Glomerular visceral epithelial cell (primary cell): ENCODE measurements at regions not wholly inside any gene's neighbourhood (a gene's known extent, or its start where the extent isn't known, plus 50 kb on each side); places are given as distances from the start of the nearest gene placed in this dataset.
"Not testable (repeated sequence)": the region's sequence is repeated elsewhere in the genome, so short reads cannot be mapped to it uniquely, and the experiment has no call there.

ENCODE experiments used
- DNase-seq: peaks from one replicate; pipeline ENCODE4 v3.0.0-alpha.2; 2016; ENCODE audit errors: extremely low spot score

DNA sequence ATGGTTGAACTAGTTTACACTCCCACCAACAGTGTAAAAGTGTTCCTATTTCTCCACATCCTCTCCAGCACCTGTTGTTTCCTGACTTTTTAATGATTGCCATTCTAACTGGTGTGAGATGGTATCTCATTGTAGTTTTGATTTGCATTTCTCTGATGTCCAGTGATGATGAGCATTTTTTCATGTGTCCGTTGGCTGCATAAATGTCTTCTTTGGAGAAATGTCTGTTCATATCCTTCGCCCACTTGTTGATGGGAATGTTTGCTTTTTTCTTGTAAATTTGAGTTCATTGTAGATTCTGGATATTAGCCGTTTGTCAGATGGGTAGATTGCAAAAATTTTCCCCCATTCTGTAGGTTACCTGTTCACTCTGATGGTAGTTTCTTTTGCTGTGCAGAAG is 155.0 kb upstream of the CNKSR2 start:
- not testable (repeated sequence) for DNase-seq

DNA sequence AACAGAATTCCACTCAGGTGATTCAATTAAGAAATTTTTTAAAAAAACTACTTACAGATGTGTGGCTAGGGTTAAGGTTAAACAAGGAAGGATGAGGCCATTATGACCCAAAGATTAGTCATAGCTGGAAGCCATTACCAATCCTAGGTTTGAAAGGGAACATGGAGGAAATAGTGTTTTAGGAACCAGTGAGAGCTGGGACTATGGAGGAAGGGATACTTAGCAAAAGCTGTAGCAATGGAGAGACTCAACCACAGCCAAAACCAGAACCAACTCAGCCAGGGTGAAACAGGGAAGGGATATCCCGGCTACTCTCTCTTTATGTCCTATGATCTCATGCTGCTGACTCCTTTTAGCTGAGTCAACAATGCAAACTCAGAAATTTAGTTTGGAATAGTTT is 148.6 kb upstream of the CNKSR2 start:
- DNase-seq = no peak

- not testable (repeated sequence) for DNase-seq
Measured at GRCh38 chrX:21228974-21229373, 145.2 kb upstream of the CNKSR2 start.

- DNase-seq = no peak
Measured at GRCh38 chrX:21255032-21255618, 119.1 kb upstream of the CNKSR2 start.

DNA sequence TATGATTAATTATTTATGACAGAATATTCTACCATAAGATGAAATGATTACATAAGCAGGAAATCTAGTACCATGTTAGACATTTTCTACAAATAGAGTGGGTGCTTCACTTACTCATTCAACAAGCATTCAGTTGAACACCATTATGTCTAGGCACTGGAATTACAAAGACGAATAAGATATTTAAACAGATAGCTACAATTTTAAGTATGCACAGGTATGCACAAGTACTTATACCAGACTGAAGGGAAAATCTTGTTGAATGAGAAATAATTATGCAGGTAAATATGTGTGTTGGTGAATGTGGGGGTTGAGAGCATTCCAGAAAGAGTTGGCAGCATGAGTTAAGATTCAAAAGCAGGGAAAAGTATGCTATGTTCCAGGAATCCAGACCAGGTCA is 107.3 kb upstream of the CNKSR2 start:
- DNase-seq = no peak

- no peak for DNase-seq
Measured at GRCh38 chrX:21276736-21277433, 97.3 kb upstream of the CNKSR2 start.

DNA sequence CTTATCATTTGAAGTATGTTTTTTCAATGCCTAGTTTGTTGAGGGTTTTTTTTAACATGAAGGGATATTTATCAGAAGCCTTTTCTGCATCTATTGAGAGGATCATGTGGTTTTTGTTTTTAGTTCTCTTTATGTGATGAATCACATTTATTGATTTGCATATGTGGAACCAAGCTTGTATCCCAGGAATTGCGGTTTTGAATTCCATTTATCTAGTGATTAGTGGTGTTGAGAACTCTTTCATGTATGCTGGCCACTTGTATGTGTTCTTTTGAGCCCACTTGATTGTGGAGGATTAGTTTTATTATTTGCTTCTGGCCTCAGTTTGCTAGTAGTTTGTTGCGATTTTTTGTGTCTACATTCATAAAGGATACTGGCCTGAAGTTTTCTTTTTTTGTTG is 85.0 kb upstream of the CNKSR2 start:
- no peak for DNase-seq

DNA sequence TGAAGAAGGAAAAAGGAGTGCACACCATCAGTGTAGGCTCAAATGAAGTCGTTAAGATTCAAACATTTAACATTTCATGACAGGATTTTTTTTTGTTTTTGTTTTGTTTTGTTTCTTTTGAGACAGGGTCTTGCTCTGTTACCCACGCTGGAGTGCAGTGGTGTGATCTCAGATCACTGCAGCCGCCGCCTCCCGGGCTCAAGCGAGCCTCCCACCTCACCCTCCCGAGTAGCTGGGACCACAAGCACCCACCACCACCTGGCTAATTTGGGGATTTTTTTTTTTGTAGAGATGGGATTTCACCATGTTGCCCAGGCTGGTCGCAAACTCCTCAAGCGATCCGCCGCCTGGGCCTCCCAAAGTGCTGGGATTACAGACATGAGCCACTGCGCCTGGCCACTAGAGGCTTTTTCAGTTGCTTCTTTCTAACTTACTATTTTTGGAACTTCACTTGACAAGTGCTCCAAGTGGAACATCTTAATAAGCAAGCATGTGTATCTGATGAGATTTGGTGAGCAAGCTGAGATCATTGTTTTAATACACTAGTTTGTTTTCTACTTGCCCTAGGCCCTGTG is 78.9 kb upstream of the CNKSR2 start:
- DNase-seq = no peak

- DNase-seq = no peak
Measured at GRCh38 chrX:21305799-21306336, 68.3 kb upstream of the CNKSR2 start.

DNA sequence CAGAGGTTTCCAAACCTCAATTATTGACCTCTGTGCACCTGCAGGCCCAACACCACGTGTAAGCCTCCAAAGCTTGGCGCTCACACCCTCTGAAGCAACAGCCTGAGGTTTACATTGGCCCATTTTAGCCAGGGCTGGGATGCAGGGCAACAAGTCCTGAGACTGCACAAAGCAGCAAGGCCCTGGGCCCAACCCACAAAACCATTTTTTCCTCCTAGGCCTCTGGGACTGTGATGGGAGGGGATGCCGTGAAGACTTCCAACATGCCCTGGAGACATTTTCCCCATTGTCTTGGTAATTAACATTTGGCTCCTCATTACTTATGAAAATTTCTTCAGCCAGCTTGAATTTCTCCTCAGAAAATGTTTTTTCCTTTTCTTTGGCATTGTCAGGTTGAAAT is 54.9 kb upstream of the CNKSR2 start:
- no peak for DNase-seq
